Ishikawa (cell line): ENCODE measurements at regions not wholly inside any gene's neighbourhood (a gene's known extent, or its start where the extent isn't known, plus 50 kb on each side); places are given as distances from the start of the nearest gene placed in this dataset.

ENCODE experiments used
- CEBPB ChIP-seq: IDR thresholded peaks from 2 replicates; pipeline ENCODE4 v1.6.1; 2012
- EGR1 ChIP-seq: IDR thresholded peaks from 2 replicates; pipeline ENCODE4 v1.6.1; 2012
- EP300 ChIP-seq: IDR thresholded peaks from 2 replicates; pipeline ENCODE4 v1.6.1; 2012; ENCODE audit warnings: borderline replicate concordance
- FOXM1 ChIP-seq: IDR thresholded peaks from 2 replicates; pipeline ENCODE4 v1.6.1; 2012; ENCODE audit warnings: low read depth, borderline replicate concordance
- TAF1 ChIP-seq: IDR thresholded peaks from 2 replicates; pipeline ENCODE4 v1.6.1; 2012; ENCODE audit warnings: low read depth, mild to moderate bottlenecking
- YY1 ChIP-seq: IDR thresholded peaks from 2 replicates; pipeline ENCODE4 v1.6.1; 2012; ENCODE audit warnings: low read depth
- TF ChIP-seq, protein P1 (sequence below): IDR thresholded peaks from 2 replicates; pipeline ENCODE4 v1.6.1; 2012
- TF ChIP-seq, protein P2 (sequence below): IDR thresholded peaks from 2 replicates; pipeline ENCODE4 v1.6.1; 2012; ENCODE audit warnings: low read depth, mild to moderate bottlenecking
- TF ChIP-seq, protein P3 (sequence below): IDR thresholded peaks from 2 replicates; pipeline ENCODE4 v1.6.1; 2012

DNA sequence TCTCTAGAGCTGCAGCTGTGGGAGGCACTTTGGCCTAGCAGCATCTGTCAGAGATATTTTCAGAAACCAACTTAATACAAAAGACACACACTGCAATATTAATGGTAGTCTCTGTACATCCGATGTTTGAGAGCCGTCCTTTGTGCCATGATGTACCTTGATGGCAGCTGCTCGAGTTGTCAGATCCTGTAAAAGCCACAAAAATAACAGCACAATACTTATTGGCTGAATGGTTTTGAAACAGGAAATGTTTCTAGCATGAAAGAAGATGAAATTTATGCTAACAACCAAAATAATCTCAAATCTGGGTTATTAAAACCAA, 445.5 kb upstream of the TBL1XR1 start:
- TF ChIP-seq CEBPB (no peak), EGR1 (no peak), TAF1 (no peak), EP300 (no peak), YY1 (no peak), FOXM1 (no peak)
- TF ChIP-seq, protein P1, sequence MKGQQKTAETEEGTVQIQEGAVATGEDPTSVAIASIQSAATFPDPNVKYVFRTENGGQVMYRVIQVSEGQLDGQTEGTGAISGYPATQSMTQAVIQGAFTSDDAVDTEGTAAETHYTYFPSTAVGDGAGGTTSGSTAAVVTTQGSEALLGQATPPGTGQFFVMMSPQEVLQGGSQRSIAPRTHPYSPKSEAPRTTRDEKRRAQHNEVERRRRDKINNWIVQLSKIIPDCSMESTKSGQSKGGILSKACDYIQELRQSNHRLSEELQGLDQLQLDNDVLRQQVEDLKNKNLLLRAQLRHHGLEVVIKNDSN: no peak
- TF ChIP-seq, protein P2, sequence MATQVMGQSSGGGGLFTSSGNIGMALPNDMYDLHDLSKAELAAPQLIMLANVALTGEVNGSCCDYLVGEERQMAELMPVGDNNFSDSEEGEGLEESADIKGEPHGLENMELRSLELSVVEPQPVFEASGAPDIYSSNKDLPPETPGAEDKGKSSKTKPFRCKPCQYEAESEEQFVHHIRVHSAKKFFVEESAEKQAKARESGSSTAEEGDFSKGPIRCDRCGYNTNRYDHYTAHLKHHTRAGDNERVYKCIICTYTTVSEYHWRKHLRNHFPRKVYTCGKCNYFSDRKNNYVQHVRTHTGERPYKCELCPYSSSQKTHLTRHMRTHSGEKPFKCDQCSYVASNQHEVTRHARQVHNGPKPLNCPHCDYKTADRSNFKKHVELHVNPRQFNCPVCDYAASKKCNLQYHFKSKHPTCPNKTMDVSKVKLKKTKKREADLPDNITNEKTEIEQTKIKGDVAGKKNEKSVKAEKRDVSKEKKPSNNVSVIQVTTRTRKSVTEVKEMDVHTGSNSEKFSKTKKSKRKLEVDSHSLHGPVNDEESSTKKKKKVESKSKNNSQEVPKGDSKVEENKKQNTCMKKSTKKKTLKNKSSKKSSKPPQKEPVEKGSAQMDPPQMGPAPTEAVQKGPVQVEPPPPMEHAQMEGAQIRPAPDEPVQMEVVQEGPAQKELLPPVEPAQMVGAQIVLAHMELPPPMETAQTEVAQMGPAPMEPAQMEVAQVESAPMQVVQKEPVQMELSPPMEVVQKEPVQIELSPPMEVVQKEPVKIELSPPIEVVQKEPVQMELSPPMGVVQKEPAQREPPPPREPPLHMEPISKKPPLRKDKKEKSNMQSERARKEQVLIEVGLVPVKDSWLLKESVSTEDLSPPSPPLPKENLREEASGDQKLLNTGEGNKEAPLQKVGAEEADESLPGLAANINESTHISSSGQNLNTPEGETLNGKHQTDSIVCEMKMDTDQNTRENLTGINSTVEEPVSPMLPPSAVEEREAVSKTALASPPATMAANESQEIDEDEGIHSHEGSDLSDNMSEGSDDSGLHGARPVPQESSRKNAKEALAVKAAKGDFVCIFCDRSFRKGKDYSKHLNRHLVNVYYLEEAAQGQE: no peak
- TF ChIP-seq, protein P3, sequence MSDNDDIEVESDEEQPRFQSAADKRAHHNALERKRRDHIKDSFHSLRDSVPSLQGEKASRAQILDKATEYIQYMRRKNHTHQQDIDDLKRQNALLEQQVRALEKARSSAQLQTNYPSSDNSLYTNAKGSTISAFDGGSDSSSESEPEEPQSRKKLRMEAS: no peak
